Heart left ventricle (tissue), 13 donors: ENCODE measurements at regions not wholly inside any gene's neighbourhood (a gene's known extent, or its start where the extent isn't known, plus 50 kb on each side); places are given as distances from the start of the nearest gene placed in this dataset.

Experiments
- CTCF ChIP-seq, 12 donors: fragments of 200-600 bp; sonication (generic) in 4 of 12; IDR thresholded peaks; one replicate each; pipeline versions ENCODE4 v1.5.0 to v1.8.0; 2018 to 2022; ENCODE audit warnings: antibody characterized with exemption in 12 of 12, mild to moderate bottlenecking in 5 of 12
- POLR2A ChIP-seq, 2 donors: fragments of 450-650 bp; IDR thresholded peaks; one replicate each; pipeline ENCODE4 v1.6.1; 2017; ENCODE audit warnings: antibody characterized with exemption in 2 of 2, mild to moderate bottlenecking in 2 of 2, moderate library complexity in 2 of 2
- donor health status: ischemic (EF 13 %, LVEDD 7.1; RV severe dilation, severe dysfunction).
- donor health status: DM: no; HTN: yes; CAD: no.
- donor health status: DM: no; HTN: no; CAD: no.
- donor health status: ischemic (EF 25% LVEDD 6.9; RV normal size, moderate dysfunction).
- donor health status: ischemic (EF 25% LVEDD 5.7; RV mildly dilated, moderate dysfunction).
- donor health status: ischemic (EF 35%, LVEDD 5.7; RV mildly dilated, moderate dysfunction).
- donor health status: nonischemic (EF 11% LVEDD 7.7; RV severe dilation, severe dysfunction).
- donor health status: DM: yes; HTN: yes; CAD: no.
- donor health status: PGD.
- donor health status: ischemic (EF 29% LVEDD 5.4; RV normal size, mild dysfunction).
- donor health status: nonischemic (EF 23%, LVEDD 6.1; RV moderate dilation, normal function).

- TF ChIP-seq CTCF (IDR thresholded peaks at IDR 0.05) (no peak), POLR2A (IDR thresholded peaks at IDR 0.05) (no peak)
Measured at GRCh38 chr22:25496396-25497064, 67.9 kb upstream of the GRK3 start.
